Limb (tissue), 2 donors: ENCODE measurements at regions not wholly inside any gene's neighbourhood (a gene's known extent, or its start where the extent isn't known, plus 50 kb on each side); places are given as distances from the start of the nearest gene placed in this dataset.

Source experiments
- DNase-seq, 2 donors: peaks; one replicate each; pipeline ENCODE4 v3.0.0-alpha.2; 2016; ENCODE audit errors: extremely low spot score in 2 of 2

GRCh38 chr2:220209751-220210150 is 582.3 kb downstream of the SLC4A3 start:
- no peak for DNase-seq

GRCh38 chr2:220212296-220213080 is 585.1 kb downstream of the SLC4A3 start:
- no peak for DNase-seq

- DNase-seq, result peak in 1 of 2 donors; percentile 37
Observed at GRCh38 chr2:220215785-220216184, 588.4 kb downstream of the SLC4A3 start.

GRCh38 chr2:220219371-220219770 is 591.9 kb downstream of the SLC4A3 start:
- no peak for DNase-seq

GRCh38 chr2:220220009-220220408 is 592.6 kb downstream of the SLC4A3 start:
- DNase-seq, result no peak

DNA sequence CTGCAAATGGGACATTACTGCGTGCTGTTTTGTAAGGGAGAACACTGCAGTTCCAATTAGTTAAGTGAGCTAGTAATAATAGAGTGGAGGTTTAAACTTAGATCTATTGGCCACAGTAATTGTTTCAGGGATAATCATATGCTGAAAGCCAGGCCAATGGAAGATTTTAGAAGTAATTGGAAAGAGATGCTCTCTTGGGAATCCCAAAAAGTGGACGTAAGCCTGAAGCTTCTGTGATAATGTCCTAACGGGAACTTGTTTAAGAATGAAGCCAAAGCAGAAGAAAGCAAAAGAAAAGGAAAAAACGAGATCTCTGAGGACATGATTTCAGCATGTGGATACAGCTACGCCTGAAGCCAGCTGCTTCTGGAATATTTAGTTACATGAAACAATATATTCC is 594.6 kb downstream of the SLC4A3 start:
- peak in 1 of 2 donors; percentile 51 for DNase-seq

- no peak for DNase-seq
Observed at GRCh38 chr2:220224691-220225543, 597.5 kb downstream of the SLC4A3 start.

GRCh38 chr2:220226076-220226475 is 598.6 kb downstream of the SLC4A3 start:
- DNase-seq, result no peak

DNA sequence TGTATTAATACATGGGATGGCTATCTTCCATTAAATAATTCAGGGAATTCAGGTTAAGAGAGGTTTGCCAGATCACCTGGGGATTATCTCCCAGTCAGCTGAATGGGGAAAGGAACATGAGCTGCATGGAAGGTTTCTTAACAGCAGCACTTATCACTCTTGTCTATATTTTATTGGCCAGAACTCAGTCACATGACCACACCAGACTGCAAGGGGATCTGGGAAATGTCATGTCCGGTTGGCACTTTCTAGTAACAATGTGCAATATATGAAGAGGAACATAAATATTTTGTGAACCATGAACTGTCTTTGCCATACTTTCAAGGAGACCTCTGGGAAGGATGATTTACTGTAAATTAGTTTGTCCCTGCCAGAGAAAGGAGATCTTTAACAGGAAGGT is 599.1 kb downstream of the SLC4A3 start:
- DNase-seq, result no peak

GRCh38 chr2:220227266-220227920 is 600.0 kb downstream of the SLC4A3 start:
- no peak for DNase-seq

GRCh38 chr2:220228310-220229006 is 601.0 kb downstream of the SLC4A3 start:
- DNase-seq, result no peak

- no peak for DNase-seq
Observed at GRCh38 chr2:220240641-220241040, 613.2 kb downstream of the SLC4A3 start.

DNA sequence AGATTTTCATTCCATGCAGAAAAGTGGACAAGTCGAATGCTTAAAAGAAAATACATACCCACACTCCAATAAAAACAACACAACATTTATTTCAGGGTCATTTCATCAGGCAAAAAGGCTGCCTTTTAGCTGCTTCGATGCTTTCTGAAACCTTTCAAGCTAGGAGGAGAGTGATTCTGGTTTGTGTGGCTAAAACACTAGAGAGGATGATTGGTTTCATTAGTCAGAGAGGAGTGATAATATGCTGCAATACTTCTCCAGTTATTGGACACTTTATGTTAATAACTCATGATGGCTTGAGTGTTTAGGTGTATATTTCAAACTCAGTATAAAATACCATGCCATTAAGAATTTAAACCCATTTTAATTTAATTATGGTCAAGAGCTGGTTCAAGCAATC is 614.0 kb downstream of the SLC4A3 start:
- no peak for DNase-seq

- no peak for DNase-seq
Observed at GRCh38 chr2:220243571-220243970, 616.1 kb downstream of the SLC4A3 start.

DNA sequence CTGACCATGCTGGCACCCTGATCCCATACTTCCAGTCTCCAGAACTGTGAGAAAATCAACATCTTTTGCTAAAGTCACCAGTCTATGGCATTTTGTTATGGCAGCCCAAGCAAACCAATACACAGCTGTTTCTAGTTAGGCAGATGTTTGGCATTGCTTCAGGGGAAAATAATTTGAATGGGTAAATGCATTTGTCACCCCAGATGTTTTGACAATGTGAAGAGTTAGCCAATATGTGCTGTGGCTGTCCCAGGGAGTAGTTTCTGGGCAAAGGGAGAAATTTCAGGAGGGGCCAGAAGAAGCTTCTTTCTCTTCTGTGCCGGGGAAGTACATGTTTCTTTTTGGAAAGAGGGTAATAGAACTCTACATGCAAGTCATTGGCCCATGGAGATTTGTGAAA is 619.0 kb downstream of the SLC4A3 start:
- peak in 1 of 2 donors; percentile 50 for DNase-seq

DNA sequence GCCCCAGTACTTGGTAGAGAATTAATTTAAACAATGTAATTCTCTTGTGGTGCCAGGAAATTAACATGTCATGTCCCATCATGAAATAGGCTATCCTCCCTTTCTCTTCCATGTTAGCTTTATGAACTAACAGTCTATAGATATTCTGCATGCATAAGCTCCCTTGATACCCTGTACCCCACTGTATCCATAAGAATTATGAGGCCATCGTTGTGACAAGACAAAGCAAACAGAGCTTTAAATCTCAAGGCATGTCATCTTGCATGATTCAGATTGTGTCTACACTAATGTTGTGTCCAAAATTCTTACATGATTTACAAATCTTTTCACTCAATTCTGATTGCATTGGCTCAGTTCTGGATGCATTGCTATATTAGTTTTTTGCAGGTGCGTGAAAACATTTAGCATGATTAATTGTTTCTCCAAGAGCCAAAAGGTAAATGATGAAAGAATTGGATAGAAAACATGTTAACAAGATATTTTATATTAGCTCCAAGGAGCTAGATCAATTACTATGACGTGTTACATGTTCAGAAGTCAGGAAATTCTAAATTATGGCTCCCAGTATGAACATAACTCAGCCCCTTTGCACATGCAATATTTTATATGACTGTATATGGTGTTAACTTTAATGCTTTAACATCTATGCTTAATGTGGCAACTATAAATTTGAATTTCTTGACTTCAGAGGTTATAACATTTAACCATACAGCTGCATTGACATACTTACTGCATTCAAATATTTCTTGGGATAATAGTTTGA is 620.3 kb downstream of the SLC4A3 start:
- no peak for DNase-seq

- DNase-seq, result no peak
Observed at GRCh38 chr2:220259662-220260061, 632.2 kb downstream of the SLC4A3 start.

GRCh38 chr2:220263300-220263699 is 635.9 kb downstream of the SLC4A3 start:
- DNase-seq, result no peak

DNA sequence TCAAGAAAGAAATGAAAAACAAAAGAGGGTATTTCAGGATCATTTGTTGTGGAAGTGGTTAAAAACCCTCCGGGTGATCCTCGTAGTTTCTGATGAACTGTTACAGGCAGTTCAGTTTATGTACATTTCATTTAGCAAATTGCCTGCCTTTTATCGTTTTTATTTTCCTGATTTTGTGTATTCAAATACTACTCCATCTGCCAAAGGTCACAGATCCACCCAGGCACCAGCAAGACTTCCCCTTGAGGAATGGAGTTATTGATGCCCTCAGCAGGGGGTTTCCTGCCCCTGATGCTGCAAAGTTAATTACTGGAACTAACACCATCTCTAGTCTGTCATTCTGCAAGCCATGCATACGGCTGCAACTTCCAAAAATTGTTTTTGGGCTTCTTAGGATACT is 641.9 kb downstream of the SLC4A3 start:
- DNase-seq, result no peak

DNA sequence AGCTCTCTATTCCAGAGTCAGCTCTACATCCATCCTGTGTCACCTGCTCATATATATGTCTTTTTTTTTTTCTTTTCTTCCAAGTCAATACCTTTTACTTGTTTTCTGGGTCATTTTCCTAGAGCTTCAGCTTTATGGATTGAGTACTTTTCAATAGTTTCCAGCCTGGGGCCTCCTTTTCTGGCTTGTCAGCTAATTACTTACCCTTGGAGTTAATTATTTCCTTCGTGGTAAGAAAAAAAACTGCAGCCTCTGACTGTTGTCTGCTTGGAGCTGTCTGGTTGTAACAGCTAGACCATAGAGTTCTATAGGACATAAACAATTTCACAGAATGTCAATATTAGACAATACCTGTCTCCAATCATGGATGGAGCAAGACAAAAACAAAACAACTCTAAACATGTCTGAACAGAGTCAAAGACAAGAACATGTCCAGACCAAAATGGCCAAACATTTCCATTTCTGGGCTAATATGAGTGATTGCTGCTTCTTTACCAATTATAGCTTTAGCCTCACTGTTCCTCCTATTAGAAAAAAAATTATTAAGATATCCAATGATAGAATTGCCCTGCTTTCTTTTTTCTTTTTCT is 643.1 kb downstream of the SLC4A3 start:
- no peak for DNase-seq
